ENCODE measurements at regions not wholly inside any gene's neighbourhood (a gene's known extent, or its start where the extent isn't known, plus 50 kb on each side); places are given as distances from the start of the nearest gene placed in this dataset.

- Histone ChIP-seq H4K91ac (ENCODE audit: insufficient read depth, low read depth, low read length) (no peak overlapping the region), H4K8ac (ENCODE audit: low read depth in 2 of 2, low read length in 2 of 2) (no peak overlapping the region), H3K36me3 (ENCODE audit: control insufficient read depth, insufficient read depth, low read length) (no peaks in the 10 kb centered on the region), H3K9ac (ENCODE audit: low read depth, low read length) (no peak overlapping the region), H3K27ac (ENCODE audit: insufficient read depth, low read length) (no peak overlapping the region), H2BK15ac (ENCODE audit: low read depth, low read length) (no peak overlapping the region), H2AFZ (replicated peaks; ENCODE audit: low read length, poor library complexity) (no peak overlapping the region), H3K56ac (ENCODE audit: extremely low read depth, insufficient read depth, low read length) (no peak overlapping the region), H3K4me1 (ENCODE audit: control insufficient read depth, insufficient read depth, low read length) (no peaks in the 10 kb centered on the region), H3K9me1 (ENCODE audit: insufficient read depth, low read length) (no peaks in the 10 kb centered on the region), H3K23ac (ENCODE audit: low read depth, low read length) (no peak overlapping the region), H2BK120ac (ENCODE audit: low read depth, low read length) (no peak overlapping the region), H4K5ac (ENCODE audit: low read depth, low read length) (no peak overlapping the region), H2AK5ac (ENCODE audit: low read depth, low read length) (no peak overlapping the region), H2AK9ac (replicated peaks; ENCODE audit: low read depth, low read length, poor library complexity) (no peak overlapping the region), H4K20me1 (ENCODE audit: insufficient read depth, low read length) (no peaks in the 10 kb centered on the region), H3K14ac (replicated peaks; ENCODE audit: low read depth, low read length) (no peak overlapping the region), H3K4ac (ENCODE audit: low read depth, low read length) (no peak overlapping the region), H3K9me3 (ENCODE audit: control insufficient read depth, insufficient read depth, low read length) (no peaks in the 10 kb centered on the region), H3K27me3 (ENCODE audit: control insufficient read depth, insufficient read depth, low read length) (no peaks in the 10 kb centered on the region), H2BK20ac (ENCODE audit: low read depth, low read length) (no peak overlapping the region), H3K79me1 (ENCODE audit: low read depth in 1 of 2, low read length in 2 of 2) (no peaks in the 10 kb centered on the region), H2BK5ac (ENCODE audit: low read depth, low read length, poor library complexity, severe bottlenecking) (no peak overlapping the region), H3K18ac (ENCODE audit: low read depth, low read length) (no peak overlapping the region), H3K4me2 (ENCODE audit: low read depth, low read length) (no peak overlapping the region), H3K4me3 (ENCODE audit: insufficient read depth, low read depth, low read length) (no peak overlapping the region)
- WGBS, 2 experiments (ENCODE audit: extremely low coverage in 2 of 2, insufficient read length in 1 of 2): no CpG with 5 or more reads among the region's 5 CpGs
- intact Hi-C loops (cut with micrococcal nuclease) (no loop called here), in situ Hi-C loops (cut with MboI; ENCODE audit: low sequenced_read_pairs) (no loop called here), dilution Hi-C loops (cut with HindIII; ENCODE audit: low sequenced_read_pairs, unreplicated experiment) (no loop called here)
- no TSS peak for BruUV-seq (replicated peaks)
- DNase-seq (no peak), ATAC-seq (ENCODE audit: low read depth) (no peak)
- ChIA-PET CTCF (no interaction called here), POLR2A (ENCODE audit: unreplicated experiment) (no interaction called here)
- TF ChIP-seq POLR2A (IDR thresholded peaks at IDR 0.05; ENCODE audit: low read depth, low read length) (no peak), USF2 (IDR thresholded peaks at IDR 0.05; ENCODE audit: low read depth, low read length) (no peak), RAD21 (IDR thresholded peaks at IDR 0.05; ENCODE audit: low read length) (no peak), MAZ (IDR thresholded peaks at IDR 0.05; ENCODE audit: borderline replicate concordance, low read depth, low read length) (no peak), CEBPB (IDR thresholded peaks at IDR 0.05; ENCODE audit: low read depth, low read length) (no peak), MAFK (IDR thresholded peaks at IDR 0.05; ENCODE audit: low read depth, low read length) (no peak), MXI1 (IDR thresholded peaks at IDR 0.05; ENCODE audit: borderline replicate concordance, low read depth, low read length) (no peak), SMC3 (IDR thresholded peaks at IDR 0.05; ENCODE audit: low read depth, low read length) (no peak), ELK1 (IDR thresholded peaks at IDR 0.05; ENCODE audit: borderline replicate concordance, low read depth, low read length) (no peak), NFE2L2 (IDR thresholded peaks at IDR 0.05; ENCODE audit: low read depth, low read length) (no peak)
Measured at GRCh38 chr11:79686703-79687419, 246.0 kb upstream of the TENM4 start.
